ENCODE measurements at regions not wholly inside any gene's neighbourhood (a gene's known extent, or its start where the extent isn't known, plus 50 kb on each side); places are given as distances from the start of the nearest gene placed in this dataset.
A peak's percentile ranks its signal among the peaks of the same experiment; 100 is the strongest.
"Not testable (repeated sequence)": the region's sequence is repeated elsewhere in the genome, so short reads cannot be mapped to it uniquely, and the experiment has no call there.

GRCh38 chr6:109875973-109876372 lies 102.1 kb upstream of the GPR6 start:
- no peak for DNase-seq

DNA sequence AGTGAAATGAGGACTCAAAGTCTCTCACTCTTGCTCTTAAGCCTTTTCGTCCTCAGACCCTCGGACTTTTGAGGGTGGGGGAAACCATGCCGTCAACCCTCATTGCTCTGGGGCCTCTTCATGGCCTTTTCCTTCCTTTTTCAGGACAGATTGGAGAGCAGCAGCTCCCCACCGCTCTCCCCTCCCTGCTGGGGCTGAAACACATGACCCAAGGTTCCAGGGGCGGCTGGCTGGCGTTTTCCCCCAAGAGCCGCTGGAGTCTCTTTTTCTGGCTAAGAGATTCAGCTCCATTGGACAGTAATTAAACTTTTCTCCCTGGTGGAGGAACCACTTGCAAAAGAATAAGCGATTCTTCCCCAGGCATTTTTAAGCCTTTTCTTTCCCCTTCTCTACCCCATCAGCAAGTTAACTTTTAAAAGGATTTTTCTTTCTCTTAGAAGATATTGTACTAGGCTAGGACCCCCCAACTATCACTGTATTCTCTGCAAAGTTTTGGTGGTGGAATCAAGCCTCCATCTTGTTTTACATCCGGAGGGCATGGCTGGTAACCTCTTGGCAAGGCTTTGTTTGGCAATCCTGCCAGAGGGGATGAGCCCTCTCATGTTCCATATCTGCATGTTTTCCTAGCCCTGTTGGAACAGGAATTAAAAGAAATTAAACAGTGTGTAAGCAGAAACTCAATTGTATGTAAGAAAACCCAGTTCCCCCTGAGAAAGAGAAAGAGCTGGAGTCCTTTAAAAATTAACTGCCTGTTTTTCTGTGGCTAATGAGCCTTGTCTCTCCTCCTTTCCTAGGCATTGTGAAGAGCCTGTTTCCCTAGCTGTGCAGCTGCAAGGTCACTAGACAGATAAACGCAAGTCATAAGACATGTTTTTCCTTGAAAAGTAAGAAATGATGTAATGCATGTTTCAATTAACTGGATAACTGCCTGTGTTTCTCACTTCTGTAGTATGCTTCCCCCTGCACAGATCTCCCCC lies 100.8 kb upstream of the GPR6 start:
- DNase-seq, result no peak

DNA sequence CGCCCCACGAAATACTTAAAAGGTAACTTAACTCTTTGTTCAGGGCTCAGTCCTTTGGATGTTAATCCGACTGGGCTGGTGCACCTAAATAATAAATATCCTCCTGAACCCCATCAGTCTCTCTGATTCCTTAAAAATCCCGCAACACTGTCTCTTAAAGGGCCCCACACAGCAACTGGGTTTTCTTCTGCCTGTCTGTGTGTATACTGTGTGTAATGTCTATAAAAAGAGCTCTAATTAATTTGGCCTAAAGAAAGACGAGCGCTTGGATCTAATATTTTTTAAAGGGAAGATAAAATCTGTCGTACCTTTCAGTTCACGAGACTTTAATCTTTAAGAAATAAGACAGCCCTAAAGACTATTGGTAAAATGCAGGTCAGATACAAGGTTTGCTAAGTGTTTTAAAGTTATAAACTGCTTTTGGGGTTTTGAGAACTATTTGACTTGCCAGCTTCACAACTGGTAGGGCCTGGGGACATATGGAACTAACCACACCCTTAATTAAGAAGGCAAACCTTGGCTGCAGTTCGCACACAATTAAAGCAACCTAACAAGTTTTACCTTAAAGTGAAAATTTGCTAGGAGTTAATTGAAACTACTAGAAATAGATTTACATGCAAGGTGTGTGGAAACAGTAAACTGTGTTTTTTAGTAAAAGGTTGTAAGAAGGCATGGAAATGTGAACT lies 100.0 kb upstream of the GPR6 start:
- DNase-seq, result not testable (repeated sequence)

DNA sequence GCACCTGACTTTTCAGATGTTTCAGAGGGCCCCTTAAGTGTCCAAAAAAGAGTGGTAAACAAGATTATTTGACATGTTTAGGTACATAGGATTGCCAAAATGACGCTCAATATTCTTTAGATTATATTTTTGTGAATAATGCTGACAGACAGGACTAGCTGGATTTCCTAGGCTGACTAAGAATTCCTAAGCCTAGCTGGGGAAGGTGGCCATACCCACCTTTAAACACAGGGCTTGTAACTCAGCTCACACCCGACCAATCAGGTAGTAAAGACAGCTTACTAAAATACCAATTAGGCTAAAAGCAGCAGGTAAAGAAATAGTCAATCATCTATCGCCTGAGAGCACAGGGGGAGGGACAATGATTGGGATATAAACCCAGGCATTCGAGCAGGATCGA lies 99.0 kb upstream of the GPR6 start:
- not testable (repeated sequence) for DNase-seq

DNA sequence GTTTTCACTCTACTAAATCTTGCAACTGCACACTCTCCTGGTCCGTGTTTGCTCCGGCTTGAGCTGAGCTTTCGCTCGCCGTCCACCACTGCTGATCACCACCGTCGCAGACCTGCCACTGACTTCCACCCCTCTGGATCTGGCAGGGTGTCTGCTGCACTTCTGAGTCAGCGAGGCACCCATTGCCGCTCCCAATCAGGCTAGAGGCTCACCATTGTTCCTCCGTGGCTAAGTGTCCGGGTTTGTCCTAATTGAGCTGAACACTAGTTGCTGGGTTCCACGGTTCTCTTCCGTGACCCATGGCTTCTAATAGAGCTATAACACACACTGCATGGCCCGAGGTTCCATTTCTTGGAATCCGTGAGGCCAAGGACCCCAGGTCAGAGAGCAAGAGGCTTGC lies 98.6 kb upstream of the GPR6 start:
- DNase-seq, result no peak

DNA sequence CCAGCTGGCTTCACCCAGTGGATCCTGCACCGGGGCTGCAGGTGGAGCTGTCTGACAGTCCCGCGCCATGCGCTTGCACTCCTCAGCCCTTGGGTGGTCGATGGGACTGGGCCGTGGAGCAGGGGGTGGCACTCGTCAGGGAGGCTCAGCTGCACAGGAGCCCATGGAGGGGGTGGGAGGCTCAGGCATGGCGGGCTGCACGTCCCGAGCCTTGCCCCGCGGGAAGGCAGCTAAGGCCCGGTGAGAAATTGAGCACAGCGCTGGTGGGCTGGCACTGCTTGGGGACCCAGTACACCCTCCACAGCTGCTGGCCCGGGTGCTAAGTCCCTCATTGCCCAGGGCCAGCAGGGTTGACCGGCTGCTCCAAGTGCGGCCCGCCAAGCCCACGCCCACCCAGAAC lies 97.0 kb upstream of the GPR6 start:
- not testable (repeated sequence) for DNase-seq

GRCh38 chr6:109881953-109882490 lies 96.1 kb upstream of the GPR6 start:
- DNase-seq, result not testable (repeated sequence)

GRCh38 chr6:109891924-109892323 lies 86.2 kb upstream of the GPR6 start:
- peak in 1 of 2 donors; percentile 37 for DNase-seq

- DNase-seq, result no peak
Measured at GRCh38 chr6:109892451-109893435, 85.4 kb upstream of the GPR6 start.

- DNase-seq, result no peak
Measured at GRCh38 chr6:109893606-109894005, 84.5 kb upstream of the GPR6 start.

DNA sequence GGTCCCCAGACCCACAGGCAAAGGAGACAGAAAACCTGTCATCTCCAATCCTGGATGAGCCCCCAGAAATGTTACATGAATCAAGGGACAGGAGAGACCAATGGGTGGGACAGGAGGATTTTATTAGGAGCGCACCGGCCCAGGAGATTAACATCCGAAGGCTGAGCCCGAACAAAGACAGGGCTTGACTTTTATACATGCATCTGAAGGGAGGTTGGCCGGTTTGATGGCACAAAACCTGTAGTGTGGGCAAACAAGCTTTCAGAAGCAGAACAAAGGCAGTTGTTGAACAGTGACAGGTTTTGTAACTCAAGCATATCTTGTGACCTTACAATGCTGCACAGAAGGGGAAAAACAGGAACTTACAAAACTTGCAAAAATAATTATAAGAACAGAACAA lies 83.9 kb upstream of the GPR6 start:
- DNase-seq, result peak in 1 of 2 donors; percentile 26

DNA sequence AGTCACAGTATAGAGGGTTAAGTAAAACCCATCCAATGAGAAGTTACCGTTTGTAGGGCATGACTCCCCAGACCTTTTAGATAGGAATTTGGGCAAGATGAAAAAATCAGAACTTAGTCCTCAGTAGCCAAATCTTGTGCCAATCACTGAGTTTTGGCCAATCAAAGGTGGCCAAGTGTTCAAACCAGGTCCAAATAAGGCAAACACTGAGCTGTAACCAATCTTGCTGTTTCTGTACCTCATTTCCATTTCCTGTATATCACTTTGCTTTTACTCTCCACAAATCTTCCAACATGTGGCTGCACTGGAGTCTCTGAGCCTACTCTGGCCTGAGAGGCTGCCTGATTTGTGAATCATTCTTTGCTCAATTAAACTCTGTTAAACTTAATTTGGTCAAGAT lies 81.8 kb upstream of the GPR6 start:
- DNase-seq, result no peak

DNA sequence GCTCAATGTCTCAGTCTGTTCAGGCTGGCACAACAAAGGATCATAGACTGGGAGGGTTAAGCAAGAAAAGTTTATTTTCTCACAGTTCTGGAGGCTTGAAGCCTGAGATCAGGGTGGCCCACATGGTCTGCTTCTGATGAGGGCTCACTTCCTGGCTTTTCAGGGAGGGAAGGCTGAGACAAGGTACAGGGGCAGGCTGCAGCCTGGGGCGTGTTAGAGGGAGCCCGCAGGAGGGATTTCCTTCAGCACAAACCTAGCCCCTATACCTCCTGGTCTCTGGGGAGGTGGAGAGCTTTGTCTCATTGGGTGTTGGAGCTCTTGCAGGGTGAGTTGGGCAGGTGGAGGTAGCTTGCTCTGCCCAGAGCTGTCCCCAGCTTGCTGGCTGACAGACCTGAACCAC lies 81.1 kb upstream of the GPR6 start:
- DNase-seq, result no peak

- no peak for DNase-seq
Measured at GRCh38 chr6:109897561-109898080, 80.5 kb upstream of the GPR6 start.

- DNase-seq, result no peak
Measured at GRCh38 chr6:109901976-109902375, 76.1 kb upstream of the GPR6 start.

- DNase-seq, result no peak
Measured at GRCh38 chr6:109902870-109903269, 75.2 kb upstream of the GPR6 start.

DNA sequence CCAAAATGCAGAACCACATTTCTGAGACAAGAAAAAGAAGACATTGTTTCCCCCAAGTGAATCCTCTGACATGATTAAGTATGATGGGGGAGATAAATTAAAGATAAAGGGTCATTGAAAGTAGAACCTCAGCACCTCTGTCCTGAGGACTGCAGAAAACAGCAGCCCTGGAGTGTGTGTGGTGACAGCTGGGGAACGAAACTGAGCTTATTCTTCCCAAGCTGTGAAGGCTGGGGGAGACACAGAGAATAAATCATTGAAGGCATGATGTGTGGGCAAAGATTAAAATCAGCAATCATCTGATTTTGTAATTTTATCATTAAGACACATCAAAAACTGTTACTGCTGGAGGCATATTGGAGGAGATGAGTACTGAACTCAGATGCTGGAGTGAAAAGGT lies 67.5 kb upstream of the GPR6 start:
- no peak for DNase-seq

GRCh38 chr6:109912118-109912517 lies 66.0 kb upstream of the GPR6 start:
- no peak for DNase-seq

DNA sequence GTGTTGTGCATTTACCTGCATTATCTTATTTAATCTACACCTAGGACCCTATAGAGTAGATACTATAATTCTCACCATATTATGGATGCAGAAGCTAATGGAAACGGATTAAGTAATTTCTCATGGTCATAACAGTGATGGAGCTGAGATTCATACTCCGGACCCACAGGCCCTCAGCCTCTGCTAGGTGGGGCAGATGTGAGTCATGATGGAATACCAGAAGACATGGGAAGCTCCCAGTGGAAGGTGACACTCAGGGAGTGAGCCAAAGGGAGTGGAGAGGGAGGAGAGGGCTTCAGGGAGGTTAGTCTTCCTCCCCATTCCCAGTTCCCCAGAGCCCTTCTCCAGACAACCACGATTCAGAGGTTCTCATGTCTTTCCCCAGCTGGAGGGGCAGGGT lies 65.2 kb upstream of the GPR6 start:
- DNase-seq, result no peak

GRCh38 chr6:109915748-109916147 lies 62.4 kb upstream of the GPR6 start:
- not testable (repeated sequence) for DNase-seq

DNA sequence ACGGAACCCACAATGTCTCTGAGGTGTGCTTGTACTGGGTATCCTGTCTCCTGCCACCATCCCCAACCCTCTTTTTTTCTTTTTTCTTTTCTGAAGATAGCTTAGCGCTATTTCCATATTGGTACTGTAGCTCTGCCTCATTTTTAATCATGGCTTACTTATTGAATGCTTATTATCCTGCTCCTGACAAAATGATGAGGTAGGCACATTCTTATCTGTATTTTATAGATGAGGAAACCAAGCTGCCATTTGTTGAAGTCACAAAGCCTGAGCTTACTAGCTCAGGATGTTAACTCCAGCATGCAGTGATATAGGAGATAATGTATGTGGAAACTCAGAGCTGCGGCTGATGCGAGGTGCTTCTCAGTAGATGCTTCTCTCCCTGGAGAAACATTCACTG lies 61.4 kb upstream of the GPR6 start:
- DNase-seq, result no peak

DNA sequence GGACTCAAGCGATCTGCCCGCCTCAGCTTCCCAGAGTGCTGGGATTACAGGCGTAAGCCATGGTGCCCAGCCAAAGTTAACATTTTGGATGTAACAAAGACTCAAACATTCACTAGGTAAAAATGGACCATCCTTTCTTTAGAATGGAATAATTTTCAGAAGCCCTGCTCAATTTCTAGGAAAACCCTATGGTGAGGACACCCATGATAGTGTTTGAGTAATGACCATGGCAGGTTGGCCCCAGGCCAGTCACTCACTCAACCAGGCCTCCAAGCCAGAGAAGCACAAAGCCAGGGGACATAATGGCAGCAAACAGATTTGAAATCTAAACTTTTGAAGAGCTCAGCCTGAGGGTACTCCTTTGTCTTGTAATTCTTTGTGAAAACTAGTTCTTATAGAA lies 59.9 kb upstream of the GPR6 start:
- no peak for DNase-seq
